SKM-1 treated with dmso at 0.1 percent for 144 hours (cell line): ENCODE measurements at regions not wholly inside any gene's neighbourhood (a gene's known extent, or its start where the extent isn't known, plus 50 kb on each side); places are given as distances from the start of the nearest gene placed in this dataset.

Experiments
- DNase-seq: peaks from one replicate; lab custom pipeline; 2025; ENCODE audit not compliant: unreplicated experiment; lab: John Stamatoyannopoulos, UW

DNA sequence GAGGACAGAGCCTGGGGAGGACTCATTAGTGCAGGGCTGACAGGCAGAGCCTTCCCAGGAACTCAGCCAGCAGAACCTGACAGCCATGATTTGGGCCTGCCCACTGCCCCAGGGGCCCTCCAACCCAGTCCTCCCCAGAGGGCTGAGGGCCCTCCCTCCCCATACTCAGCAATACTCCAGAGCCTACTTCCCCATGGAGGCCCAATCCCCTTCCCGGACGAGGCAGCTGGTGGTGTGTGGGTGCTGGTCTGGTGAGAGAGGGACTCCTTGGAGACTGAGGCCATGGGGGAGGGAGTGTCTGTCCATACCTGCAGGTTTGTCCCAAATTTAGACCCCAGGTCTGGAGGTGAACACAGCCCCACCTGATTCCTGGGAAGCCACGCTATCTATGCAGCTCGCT lies 120.9 kb upstream of the MLN start:
- DNase-seq = no peak

DNA sequence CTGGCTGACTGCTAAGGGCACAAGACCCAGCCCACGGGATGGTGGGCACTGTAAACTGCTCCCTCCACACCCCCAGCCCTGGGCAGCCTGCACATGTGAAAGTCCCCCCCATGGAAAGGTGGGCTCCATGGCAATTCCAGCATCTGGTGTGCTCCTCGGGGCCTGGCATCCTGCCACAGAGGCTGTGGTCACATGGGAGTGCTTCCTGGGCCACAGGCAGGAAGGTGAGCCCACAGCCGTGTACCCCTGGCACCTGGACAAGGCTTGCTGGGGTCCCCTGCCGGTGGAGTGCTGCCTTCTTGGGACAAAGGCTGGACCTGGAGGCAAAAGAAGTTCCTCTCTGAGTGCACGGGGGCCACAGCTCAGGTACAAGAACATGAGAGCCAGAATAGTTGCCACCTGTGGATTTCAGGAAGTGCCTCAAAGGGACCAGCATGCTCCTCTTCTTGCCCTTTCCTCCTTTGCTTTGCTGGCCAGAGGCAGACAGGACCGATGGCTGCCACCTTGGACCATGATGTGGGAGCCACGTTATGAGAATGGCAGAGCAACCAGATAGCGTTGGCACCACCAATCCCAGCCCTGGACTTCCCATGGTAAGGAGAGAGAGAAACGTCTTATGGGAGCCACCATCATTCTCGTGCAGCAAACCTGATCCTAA lies 120.2 kb upstream of the MLN start:
- DNase-seq = no peak

DNA sequence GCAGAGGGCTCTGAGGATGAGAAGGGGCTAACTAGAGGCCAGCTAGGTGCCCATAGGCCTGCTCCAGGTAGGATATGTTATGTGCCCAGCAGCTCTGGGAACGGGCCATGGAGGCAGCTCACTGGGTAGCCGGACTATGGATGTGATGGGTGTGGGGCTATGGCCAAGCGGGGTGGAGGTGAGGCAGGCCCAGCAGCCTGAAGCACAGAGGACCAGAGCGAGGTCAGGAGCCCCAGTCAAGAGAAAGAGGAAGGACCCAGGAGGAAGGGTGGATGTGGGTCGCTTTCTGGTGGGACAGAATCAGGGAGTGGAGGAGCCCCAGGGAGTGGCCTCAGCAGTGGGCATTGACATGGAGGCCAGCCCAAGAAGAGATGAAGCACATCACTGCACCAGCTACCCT lies 117.9 kb upstream of the MLN start:
- no peak for DNase-seq

DNA sequence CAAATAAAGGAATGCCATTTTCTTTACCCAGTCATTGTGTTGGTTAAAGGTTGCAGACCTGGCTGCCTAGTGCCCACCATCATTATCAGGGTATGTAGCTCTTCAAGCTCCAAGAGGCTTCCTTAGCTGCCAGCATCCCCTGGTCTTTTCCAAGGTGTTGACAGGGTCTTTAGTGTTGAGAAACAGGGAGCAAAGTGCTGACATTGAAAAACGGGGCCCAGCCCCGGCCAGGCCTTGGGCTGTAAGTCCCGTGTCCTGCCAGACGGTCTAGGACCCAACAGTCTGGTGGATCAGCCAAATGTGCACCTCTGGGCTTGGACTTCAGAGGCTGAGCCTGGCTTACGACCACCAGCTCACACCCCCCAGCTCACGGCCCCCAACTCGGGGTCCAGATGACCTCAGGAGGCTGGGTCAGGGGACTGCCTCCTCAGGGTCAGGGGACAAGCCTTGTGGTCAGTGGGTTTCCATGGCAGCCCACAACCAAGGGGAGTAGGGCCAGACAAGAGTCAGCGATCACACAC lies 114.4 kb upstream of the MLN start:
- no peak for DNase-seq

GRCh38 chr6:33915134-33915533 lies 111.3 kb upstream of the MLN start:
- DNase-seq = no peak

DNA sequence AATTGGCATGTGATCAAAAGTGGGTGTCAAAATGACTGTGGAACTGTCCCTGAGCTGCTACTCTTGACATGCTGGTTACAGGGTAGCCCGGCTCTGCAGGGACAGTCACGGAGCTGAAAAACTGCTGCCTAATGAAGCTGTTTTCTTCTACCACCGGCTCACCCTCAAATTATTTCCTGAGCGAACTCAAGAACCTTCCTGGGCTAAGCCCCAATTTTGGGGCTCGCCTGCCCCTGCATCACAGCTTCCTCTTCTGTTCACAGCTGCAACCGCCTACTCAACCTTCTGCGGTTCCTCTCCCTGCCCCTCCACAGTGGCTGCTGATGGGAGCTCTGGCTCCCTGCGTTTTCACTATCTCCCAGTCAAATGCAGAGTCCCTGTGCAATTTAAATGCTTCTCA lies 110.8 kb upstream of the MLN start:
- peak; percentile 28 for DNase-seq

DNA sequence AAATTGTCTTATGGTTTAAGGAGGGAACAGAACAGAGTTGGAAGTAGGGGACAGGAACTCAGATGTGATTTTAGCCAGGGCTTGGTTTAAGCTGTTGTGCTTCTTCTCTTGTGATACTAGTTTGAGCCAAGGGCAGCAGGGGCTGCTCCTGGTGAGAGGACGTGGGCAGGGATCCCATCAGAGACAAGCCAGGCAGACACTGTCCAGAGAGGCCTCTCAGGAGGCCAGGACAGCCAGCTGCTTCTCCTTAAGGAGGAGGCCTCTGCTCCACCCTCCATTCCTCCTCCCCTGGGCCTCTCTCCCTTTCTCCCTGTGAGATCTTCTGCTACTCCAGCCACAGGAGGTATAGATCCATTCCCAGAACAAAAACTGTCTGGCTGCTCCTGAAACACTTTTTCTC lies 108.4 kb upstream of the MLN start:
- no peak for DNase-seq

DNA sequence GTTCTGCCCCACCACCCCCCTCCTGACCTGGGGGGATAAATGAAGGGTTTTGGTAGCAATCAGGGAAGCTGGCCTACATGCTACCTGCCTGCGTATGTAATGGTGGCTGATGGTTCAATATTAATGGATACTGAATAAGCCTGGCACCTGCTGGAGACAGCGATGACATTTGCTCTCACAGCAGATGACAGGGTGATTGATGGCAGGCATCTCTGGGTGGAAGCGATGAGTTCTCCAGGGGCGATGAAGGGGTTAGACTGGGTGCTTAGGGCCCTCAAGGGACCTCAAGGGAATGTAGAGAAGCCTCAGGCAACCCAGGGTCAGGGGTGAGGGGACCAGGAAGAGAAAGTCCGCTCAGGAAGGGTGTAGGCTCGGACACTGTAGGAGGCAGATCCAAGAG lies 107.7 kb upstream of the MLN start:
- no peak for DNase-seq

DNA sequence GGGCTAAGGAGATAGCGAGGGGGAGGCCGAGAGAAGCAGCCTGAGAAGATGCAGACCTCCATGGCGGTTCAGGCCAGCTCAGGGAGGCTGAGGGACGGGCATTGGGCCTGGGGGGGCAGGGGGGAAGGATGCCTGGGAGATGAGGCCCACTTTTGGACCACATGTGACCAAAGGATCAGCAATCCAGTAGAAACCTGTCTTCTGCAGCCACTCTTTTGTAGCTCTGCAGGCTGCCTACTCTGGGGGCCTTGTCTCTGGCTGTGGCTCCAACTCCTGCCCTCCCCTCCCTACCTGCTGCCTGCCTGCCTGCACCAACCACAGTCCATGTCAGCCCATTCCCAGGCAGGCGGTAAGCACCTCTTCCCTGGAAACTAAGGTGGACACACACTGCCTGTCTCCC lies 106.8 kb upstream of the MLN start:
- DNase-seq = no peak

DNA sequence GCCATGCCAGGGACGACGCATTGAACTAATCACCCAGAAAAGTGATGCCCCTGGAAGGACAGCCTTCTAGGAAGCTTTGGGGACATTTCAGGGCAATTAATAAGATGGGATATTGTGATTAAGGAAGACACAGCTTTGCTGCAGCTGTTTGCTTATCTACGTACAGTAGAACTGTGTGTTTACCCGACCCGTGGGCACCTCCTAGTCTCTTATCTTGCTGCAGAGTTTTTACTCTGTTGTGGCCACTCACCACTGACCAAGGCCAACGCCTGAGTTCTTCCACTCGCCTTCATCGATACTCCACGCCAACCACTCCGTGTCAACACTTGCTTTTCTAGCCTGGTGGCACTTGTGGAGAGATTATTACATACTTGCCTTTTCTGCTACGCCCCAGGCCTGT lies 105.9 kb upstream of the MLN start:
- no peak for DNase-seq

- DNase-seq = no peak
Measured at GRCh38 chr6:33908025-33908424, 104.2 kb upstream of the MLN start.

DNA sequence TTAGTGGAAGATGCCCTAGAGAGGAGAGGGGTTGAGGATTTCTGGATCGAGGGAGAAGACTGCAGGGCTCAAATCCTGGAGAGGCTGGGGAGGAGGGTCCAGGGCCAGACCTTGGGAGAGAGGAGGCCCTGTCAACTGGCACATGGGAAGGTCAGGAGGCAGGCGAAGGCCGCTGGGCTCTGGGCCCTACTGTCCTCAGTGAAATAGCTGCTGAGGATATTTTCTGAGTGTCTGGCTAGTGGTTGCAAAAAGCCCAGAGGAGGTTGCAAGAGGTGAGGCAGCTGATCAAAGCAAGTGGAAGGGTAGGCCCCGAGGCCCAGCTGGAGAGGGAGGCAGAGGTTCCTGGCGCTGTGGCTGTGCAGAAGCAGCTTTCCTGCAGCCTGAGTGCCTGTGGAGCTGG lies 103.4 kb upstream of the MLN start:
- DNase-seq = no peak

- no peak for DNase-seq
Measured at GRCh38 chr6:33906439-33906838, 102.6 kb upstream of the MLN start.

DNA sequence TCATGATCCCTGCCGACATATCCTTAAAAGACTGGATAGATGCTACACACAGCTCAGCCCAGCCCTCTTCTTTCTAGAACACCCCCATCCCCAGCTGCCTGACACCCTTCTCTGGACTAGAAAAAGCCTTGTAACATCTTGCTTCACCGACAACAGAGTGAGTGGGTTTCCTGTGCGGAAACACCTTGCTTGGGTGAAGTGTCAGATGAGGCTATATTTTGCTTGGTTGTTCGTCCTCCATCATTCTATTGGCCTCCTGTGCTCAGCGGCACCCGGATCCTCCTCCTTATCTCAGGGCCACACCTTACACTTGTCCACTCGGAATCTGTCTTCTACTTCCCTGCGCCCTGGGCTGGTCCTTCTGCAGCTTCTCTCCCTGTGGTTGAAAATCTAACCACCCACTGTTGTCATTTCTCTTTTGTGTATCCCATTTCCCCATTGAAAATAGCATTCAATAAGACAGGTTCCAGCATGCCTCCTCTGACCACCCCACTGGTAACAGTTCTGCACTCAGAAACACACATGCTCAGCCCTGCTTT lies 101.3 kb upstream of the MLN start:
- peak; percentile 24 for DNase-seq

DNA sequence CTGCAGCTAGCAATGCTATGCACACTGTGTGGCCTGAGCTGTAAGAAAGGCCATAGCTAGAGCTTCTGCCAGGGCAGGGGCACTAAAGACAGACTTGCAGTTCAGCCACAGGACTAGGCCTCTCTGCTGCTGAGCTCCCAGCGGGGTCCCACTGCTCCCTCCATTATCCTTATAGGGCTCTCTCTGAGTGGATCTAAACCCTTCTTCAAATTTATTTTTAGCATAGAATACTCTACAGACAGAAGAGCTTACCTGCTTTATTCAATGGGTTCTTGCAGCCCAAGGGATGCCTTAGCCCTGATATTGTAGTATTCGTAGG lies 100.9 kb upstream of the MLN start:
- DNase-seq = no peak

DNA sequence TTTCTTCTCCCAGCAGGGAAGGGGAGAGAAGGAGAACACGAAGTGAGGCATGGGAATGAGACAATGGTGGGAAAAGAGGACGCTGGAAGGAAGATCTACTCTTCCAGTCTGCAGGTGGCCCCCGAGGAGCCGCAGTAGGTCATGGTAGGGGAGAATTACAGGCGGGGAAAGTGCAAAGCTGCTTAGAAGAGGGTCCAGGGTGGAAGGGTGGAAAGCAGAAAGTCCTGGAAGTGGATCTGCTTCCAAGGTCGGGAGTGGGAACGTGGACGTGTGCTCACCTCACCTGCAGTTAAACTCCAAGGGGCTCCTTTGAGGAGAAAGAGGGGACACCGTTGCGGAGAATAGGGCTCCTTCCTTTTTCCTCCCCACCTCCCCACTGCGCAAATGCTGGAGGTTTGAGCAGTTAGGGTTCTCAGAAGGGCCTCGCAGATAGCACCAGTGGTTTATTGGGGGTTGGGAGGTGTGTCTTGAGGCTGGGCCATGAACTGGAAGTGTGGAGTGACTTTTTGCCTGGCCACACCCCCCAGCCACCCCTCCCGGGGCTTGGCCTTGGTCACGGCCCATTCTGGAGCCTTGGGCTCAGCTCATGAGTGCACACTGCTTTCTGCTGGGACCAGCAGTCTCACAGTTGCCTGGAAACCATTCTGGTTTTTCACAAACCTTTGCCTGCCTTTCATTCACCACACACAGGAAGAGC lies 100.4 kb upstream of the MLN start:
- DNase-seq = no peak

GRCh38 chr6:33903579-33903978 lies 99.8 kb upstream of the MLN start:
- DNase-seq = no peak

DNA sequence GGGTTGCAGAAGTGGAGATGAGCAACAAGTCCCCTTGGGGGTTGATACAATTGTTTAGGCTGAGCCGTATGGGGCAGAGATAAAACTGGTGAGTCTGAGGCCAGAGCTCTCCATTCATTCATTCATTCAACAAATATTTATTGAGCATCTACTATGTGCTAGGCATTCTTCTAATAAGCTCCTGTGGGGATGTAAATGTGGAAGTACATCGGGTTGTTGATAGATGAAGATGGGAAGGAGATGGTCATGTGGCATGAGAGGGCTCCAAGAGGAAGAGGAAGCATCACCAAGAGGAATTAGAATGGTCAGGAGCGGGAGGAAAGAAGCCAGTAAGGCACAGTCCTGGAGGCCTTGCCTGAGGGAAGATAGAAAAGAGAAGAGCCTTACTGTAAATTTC lies 98.7 kb upstream of the MLN start:
- no peak for DNase-seq

DNA sequence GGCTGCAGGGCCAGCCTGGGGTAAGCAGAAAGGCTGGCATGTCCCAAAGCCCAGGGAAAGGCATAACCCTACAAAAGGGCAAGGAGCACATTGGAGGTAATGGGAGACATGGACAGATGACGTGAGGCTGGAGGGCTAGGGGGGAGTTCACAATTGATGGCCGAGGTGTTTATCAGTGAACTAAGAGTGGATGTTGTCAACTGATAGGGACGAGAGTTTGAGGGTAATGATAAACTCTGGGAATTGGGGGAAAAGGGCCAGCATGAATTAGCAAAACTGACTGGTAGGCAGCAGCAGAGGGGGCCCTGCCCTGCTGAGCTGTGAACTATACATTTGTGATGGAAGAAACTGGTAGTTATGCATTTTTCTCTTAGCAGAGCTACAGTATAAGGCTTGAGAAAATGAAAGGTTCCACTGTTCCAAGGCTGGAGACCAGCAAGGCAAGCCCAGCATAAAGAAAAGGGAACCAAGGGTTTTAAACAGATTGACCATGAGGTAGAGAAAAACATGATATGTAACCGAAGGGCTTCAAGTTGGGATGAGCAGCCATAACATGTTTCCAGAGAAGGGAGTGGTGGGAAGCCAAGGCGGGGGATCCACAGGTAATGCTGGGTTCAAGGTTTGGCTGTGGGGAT lies 98.1 kb upstream of the MLN start:
- no peak for DNase-seq

- DNase-seq = no peak
Measured at GRCh38 chr6:33898771-33899170, 95.0 kb upstream of the MLN start.

DNA sequence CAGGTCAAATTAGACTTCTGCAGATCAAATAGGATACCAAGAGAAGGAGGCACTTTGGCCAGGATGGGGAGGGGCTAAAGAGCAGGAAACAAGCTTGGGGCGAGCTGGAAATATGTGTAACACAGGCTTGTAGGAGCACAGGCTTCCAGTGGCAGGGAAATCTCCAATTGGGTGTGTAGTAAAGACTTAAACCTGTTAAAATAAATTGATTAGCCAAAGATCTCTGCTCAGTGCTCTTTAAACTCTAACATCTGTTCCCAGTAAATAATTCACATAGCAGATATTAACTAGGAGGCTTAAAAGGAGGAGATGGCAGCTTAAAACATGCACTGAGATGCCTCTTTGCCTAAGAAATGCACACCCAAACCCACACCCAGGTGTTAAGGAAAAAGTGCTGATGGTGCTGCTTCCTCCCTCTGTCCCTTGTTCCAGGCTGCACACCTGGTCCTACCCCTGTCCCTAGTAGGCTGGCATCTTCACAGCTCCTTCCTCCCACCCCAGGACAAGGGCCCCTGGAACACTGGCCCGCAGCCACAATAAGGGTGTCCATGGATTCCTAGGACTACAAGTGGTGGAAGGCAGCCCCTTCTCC lies 93.5 kb upstream of the MLN start:
- no peak for DNase-seq
